ENCODE measurements at regions not wholly inside any gene's neighbourhood (a gene's known extent, or its start where the extent isn't known, plus 50 kb on each side); places are given as distances from the start of the nearest gene placed in this dataset.

DNA sequence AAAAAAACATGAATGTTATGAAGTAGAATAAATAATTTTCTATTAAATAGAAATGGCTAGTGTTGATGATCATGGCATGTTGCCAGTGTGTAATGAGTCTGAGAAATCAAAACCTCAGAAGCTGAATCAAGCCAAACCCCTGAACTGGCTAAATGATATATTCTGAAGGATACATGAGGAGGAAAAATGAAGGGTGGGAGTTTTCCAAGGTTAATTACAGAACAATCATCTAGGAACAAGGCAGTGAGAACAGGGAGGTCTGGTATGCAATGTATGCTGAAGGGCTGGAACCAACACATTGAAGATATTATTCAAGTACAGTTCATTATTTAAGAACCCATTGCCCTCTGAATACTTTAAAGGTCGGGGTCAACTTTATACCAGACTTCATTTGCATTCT, 309.1 kb upstream of the NRIP1 start:
- DNase-seq (ENCODE audit: low read depth): no peak

DNA sequence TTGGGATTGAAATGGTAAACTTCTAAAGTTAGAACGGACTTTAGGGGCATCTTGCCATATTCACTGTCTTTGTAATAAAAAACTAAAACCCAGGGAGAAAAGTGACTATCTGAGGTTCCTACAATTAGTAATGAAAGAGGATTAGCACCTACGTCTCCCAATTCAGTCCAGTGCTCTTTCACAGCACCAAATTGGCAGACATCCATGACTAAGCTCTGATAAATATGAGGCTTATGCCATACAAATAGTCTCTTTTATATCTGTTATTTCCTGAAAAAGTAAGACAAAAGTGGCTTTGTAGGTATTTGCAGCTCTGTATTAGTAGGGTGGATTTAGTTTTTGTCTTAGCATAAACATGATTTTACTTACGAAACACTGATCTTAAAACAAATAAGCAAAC, 315.0 kb upstream of the NRIP1 start:
- no peak for DNase-seq (ENCODE audit: low read depth)

DNA sequence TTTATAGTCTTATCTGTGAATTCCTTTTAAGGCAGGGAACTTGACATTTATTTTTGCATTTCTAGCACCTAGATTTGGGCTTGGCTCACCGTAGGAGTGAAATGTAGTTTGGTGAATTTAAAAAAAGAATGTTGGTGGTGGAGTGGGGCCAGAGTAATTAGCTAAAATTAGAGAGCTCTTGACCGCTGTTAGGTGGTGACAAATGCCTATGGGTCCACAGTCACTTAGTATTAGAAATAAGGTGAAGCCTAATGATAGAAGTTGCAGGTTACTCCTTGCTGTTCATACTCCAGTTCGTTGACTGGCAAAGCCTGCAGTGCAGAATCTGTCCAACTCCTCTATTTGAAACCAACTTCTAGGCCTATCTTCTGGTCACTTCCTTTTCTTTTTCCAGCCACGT, 318.8 kb upstream of the NRIP1 start:
- DNase-seq (ENCODE audit: low read depth): no peak

DNA sequence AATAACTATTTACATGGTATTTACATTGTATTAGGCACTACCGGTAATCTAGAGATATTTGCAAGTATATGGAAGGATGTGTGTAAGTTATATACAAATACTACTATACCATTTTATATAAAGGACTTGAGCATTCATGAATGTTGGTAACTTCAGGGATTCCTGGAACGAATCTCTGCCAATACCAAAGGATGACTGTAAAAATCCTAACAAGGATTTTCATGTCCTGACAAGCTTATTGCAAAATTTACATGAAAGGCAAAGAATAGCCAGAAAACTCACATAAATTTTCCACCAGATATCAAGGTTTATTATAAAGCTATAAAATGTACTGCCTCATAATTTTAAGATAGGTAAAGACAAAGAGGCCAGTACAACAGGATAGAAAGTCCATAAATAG, 325.2 kb upstream of the NRIP1 start:
- DNase-seq (ENCODE audit: low read depth): no peak

DNA sequence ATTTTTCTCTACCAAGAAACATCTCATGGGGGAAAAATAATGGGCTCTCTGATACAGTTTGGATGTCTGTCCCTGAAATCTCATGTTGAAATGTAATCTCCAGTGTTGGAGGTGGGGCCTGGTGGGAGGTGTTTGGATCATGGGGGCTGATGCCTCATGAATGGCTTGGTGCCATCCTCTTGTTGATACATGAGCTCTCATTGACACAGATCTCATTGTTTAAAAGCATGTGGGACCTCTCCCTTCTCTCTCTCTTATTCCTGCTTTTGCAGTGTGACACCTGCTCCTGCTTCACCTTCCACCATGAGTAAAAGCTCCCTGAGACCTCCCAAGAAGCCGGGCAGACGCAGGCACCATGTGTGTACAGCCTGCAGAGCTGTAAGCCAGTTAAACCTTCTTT, 332.5 kb upstream of the NRIP1 start:
- no peak for DNase-seq (ENCODE audit: low read depth)

DNA sequence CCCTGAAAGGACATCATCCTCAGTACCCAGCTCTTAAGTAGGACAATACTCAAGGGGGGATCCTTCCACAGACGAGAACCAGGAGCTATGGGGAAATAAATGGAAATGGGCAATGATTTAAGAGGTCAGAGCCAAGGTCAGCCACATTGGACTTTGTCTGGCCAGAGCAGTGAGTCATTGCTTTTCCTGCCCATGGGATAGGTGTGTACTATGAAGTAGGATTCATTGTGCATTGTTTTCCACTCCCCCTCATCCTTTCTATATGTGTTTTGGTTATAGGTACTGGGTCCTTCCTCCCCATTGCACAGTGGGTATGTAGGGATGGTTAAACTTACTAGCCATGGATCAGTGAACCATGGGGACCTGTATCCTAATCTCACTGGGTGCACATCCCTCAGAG, 328.9 kb upstream of the USP25 start:
- DNase-seq (ENCODE audit: low read depth): no peak

DNA sequence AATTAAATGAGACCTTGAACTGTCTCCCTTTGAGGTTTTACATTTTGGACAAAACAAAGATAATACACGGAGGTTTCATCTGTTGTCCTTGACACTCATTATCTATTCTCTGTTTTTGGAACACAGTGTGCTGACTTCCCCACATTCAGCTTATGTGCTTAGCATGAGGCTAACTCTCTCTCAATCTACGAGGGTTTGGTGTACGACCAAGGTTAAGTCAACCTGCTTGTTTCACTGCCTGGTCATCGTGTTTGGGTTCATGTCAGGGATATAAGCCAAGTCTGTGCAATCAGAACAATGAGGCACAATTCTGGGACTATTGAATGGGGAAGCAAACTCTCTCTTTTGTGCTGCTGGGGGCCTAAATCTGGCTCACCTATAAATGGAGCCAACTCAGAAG, 328.5 kb upstream of the USP25 start:
- no peak for DNase-seq (ENCODE audit: low read depth)

DNA sequence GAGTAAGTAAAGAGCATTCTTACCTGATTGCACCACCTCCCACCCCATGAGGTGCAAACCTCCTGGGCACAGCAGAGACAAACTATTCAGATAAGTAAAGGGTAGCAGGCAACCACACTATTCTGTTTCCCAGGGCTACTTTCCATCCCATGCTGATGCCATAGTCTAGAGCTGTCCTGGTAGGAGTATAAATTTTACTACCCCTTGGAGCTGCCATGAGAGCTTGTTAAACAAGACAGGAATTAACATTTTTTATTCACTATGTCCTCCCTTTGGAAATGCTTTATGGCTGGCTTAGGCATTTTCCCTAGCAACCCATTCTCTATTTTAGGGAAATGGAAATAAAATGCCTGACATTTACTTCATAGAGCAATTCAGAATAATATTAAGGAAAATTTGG, 324.6 kb upstream of the USP25 start:
- DNase-seq (ENCODE audit: low read depth): no peak

DNA sequence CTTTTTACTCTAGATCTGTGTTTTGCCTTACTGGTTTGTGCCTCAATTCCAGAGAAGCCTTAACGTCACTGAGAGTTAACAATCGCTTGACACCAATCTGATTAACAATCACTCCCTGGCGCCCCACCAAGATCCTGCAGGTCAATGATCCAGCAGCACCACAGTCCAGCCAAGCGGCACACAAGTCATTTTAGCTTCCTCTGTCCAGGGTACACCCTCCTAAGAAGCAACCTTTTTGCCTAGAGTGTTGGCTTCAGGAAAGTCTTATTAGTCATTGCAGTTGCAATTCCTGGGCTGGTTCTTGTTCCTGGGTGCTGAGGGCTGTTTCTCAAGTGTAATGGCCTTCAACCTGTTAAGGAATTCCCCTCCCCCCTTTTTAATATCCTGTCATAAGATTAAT, 323.0 kb upstream of the USP25 start:
- DNase-seq (ENCODE audit: low read depth): no peak

DNA sequence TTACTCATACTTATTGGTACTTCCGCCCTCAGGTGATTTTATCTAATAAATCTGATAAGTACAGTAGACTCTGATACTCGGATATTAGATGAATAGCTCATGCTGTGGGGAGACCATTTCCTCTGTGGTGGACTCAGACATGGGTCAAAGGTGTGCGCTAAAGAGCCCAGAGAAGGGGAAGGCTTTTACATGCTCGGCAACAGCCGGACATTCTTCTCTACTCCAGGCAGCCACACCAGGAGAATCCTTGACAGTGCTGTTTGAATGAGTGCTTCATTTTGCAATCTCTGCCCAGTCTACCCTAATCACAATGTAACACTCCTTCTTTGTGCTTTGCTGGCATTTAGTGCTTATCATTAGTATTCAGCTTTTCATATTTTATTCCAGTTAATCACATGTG, 322.2 kb upstream of the USP25 start:
- DNase-seq (ENCODE audit: low read depth): no peak

DNA sequence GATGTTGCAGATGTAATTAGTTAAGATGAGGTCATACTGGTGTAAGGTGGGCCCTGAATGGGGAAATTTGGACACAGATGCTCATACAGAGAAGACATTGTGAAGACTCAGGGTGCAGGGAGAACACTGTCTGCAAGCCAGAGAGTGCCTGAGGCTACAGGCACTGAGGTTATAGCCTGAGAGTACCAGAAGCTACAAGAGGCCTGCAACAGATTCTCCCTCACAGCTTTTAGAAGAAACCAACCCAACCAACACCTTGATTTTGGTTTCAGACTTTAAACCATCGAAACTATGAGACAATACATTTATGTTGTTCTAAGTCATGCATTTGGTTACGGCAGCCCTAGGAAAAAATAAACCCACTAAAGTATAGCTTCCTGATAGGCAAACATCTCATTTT, 321.7 kb upstream of the USP25 start:
- no peak for DNase-seq (ENCODE audit: low read depth)

DNA sequence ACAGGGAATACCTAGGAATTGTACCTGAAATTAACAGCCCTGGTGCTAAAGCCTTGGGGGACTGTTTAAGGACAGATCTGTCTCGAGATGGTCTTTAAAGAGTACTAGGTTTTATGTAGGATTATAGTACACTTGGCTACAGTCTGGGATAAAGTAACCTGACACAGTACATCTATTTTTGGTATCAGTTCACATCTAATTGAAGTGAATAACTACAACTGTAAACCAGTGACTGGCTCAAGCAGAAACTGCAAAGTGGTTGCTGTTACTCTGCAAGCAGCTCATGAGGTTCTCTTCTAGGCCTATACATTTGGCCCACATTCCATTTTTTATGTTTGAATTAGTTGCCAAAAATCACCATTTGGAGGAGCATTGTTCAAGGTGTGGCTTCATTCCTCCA, 320.8 kb upstream of the USP25 start:
- DNase-seq (ENCODE audit: low read depth): no peak

DNA sequence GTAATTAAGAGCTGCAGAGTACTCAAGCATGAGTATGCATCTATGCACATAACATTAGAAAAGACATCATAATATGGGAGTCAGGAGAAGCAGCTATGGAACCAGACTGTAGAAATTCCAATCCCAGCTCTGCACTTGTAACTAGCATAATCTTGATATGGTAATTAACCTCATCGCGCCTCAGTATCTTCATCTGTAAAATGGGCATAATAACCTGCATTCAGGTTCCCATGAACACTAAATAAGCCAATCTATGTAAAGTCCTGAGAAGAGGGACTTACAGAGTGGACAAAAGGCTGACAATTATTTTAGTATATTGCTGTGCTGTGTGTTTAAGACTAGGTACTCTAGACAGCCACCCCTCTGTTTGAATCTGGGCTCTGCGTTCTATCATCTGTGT, 318.9 kb upstream of the USP25 start:
- DNase-seq (ENCODE audit: low read depth): no peak

DNA sequence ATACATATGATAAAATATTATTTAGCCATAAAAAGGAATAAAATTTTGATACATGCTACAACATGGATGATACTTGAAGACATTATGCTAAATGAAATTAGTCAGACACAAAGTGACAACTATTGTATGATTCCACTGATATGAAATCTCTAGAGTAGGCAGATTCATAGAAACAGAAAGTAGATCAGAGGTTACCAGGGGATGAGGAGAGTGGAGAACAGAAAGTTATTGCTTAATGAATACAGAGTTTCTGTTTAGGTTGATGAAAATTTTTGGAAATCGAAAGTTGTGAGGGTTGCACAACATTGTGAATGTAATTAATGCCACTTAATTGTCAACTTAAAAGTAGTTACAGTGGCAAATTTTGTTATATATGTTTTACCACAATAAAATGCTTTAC, 315.7 kb upstream of the USP25 start:
- no peak for DNase-seq (ENCODE audit: low read depth)

DNA sequence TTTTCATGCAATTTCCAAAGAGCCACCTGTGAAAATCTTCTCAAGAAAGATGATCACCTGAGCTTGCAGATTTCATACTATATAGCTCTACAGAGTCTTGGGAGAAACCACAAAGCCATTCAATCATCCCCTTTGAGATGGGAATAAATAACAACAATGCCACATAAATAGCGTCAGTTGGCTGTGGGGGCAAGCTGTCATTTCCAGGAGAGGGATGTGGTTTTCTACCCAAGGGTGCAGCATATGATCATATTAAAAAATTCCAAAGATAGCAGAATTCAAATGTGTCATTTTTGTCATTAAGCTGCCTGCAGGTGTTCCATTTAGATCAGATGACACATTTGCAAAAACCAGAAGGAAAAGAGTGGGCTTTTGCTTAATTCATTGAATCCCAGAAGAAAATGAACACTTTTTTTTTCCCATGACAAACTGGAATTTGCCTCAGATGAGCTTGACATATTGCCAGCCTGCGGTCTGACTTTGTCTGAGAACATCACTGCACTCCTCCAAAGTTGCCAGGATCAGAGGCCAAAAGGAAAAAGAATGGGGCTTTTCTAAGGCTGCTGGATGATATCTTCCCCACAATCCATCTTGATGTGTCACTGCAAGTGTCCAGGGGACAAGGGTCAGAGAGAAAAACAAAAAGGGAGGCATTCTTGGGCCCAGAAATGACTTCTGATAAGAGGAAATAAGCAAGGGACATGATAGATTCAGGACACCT, 314.1 kb upstream of the USP25 start:
- DNase-seq (ENCODE audit: low read depth): no peak

DNA sequence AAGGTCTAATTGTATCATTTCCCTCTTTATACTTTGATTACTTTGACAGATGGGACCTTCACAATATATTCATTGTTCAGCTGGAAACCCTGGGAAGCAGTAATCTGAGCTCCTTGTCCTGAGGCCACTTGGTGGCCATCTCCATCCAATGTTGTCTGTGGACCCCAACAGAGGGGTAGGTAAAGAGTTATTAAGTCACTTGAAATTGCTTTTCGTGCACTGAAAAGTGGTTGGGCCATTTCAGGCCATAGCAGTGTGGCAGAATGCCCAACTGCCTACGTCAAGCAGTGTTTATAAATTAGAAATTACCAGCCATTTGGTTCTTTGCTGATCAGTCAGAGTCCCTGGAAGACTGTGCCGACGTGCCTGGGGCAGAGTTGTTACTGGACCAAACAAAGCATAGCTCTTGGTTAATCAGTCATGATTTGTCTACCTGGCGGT, 308.3 kb upstream of the USP25 start:
- no peak for DNase-seq (ENCODE audit: low read depth)

DNA sequence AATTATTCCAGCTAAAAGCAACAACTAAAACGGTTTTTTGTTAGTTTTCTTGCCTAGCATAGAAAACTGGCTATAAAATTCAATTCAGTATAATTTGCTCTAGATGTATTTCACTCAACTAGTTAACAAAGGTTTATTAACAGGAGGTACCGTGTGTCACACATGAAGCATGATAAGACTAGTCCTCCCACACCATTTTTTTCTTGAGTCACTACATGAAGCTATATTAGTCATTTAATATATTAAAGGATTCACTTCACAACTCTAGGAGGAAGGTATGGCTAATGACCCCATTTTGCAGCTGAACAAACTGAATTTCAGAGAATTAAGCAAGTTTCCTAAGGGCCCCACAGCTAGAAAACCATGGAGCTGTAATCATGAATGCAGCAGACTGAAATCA, 307.8 kb upstream of the USP25 start:
- DNase-seq (ENCODE audit: low read depth): no peak

DNA sequence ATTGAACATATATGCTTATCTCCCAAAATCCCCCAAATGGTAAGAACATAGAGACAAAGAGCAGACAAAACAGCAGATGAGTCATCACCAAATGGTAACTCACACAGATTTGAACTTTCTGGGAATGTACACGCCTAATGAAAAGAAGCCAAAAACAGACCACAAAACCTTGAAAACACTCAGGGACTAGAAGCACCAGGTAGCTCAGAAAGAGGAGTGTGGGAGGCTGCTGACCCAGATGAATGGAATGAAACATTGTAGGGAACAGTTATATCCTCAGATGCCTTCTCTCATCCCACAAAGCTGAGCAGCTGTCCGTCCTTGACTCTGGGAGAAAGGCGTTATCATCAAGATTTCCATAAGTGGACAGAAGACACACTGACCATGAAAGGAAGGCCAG, 307.0 kb upstream of the USP25 start:
- no peak for DNase-seq (ENCODE audit: low read depth)

DNA sequence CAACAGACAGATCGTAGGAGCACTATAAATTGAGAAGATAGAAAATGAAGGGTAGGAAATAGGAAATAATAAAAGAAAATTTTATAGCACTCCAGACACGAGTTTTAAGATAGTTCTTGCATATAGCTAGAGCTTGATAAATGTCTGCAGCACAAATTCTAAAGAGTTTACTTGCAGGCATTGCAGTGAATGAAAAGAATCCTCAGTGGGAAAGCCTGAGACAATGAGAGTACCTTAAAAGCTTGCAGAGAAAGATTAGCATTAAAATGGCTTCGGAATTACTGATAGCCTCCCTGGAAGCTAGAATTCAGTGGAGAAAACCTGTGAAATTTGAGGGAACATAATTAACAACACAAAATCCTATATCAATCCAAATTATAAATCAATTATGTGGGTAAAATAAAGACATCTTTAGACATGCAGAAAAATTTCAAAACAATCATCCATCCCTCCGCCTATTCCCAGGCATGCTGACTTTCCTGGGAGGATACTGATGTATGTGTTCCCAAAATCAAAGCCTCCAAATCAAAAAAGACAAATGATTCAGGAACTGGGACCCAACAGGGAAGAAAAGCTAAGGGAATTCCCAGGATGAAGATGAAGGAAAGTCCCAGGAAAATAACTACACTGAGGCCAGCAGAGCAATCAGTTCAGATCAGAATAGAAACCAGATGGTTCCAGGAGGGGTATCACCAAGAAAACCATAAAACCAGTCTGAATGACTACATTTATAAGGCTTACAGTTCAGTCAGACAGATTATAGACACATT, 305.9 kb upstream of the USP25 start:
- no peak for DNase-seq (ENCODE audit: low read depth)

DNA sequence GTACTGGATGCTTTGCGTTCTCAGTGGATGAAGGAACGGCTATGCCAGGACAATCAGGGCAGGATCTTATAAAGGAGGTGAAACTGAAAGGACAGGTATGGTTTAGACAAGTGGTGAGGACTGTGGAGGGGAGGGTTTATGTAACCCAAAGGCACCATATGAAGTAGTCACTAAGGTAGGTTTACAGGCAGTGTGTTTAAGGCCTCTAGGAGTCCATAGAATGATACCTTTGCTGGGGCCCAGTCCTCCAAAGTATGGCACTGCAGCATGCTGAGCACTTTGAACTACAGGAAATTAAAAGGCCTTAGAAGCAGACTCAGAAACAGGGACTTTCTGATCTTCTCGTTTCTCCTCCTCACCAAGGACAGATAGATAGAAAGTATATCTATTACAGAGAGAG, 304.7 kb upstream of the USP25 start:
- no peak for DNase-seq (ENCODE audit: low read depth)

DNA sequence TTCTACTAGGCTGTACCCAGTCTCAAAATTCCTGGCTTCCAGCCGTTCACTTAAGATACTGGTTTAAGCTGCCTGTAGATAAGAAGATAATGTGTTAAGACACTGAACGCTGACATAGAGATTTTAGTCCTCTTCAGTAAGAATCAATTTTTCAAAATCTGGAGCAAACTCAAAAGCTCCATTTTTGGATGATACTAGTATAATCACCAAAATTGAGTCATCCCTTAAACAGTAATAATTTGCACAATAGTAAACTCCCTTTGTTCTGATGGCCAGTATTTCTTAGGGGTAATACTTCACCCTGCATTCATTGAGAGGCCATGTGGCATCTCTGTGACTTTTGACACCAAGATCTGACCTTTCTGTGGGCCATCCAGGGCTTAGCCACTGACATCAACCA, 299.8 kb upstream of the USP25 start:
- DNase-seq (ENCODE audit: low read depth): no peak

DNA sequence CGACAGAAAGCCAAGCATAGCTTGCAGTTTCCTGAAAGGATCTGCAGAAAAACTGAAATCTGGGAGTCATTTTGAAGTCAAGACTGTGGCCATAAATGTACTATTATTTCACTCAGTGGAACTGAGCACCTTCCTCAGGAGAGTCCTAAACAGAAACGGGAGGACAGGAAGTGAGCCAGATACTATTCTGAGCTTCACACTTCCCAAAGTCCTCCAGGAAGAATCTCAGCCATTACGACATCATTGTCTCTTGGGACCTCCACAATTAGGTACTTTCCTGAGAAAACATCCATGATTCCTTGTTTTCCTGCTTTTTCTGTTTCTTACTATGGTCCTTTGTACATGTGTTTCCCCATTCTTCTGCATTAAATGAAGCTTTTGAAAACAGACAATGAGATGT, 299.2 kb upstream of the USP25 start:
- no peak for DNase-seq (ENCODE audit: low read depth)

DNA sequence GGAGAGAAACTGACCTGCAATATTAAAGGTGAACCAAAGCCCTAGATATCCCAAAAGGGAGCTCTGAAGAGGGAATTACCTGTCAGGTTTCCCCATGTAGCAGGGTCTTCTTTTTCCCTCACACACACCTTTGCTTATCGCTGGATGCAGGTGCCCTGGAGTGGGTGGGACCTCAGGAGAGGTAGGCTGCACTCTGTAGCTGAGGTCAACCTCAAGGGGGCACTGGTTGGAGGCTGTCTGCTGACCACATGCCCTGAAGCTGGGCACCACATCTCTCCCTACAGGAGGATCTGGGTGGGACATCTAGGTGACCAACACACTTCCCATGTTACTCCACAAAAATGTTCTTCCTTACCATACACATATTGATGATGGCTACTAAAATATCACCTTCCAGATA, 298.7 kb upstream of the USP25 start:
- DNase-seq (ENCODE audit: low read depth): no peak

DNA sequence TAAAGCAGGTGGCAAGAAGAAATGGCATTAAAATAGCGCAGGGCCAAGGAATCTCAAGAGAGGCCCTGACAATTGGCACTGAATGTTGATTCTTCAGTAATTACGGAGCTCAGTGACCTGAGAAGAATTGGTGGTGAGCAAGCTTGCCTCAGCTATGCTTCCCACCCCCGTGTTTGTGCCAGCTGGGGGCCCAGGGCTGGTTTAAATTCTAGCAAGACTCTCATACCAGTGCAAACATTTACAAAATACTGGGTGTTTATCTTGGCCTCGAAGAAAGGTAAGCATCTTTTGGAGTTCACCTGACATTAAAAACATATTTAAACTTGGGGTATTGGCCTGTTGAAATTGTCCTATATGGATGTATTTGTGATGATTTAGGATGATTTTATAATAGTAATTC, 296.7 kb upstream of the USP25 start:
- DNase-seq (ENCODE audit: low read depth): no peak
